Fibroblast of lung (primary cell): ENCODE measurements at regions not wholly inside any gene's neighbourhood (a gene's known extent, or its start where the extent isn't known, plus 50 kb on each side); places are given as distances from the start of the nearest gene placed in this dataset.

Experiments
- CTCF ChIP-seq, 2 donors: IDR thresholded peaks in 1 of 2; conservative IDR thresholded peaks in 1 of 2; 1 replicate in 1 of 2; 2 replicates in 1 of 2; pipeline ENCODE4 v1.5.1; 2011 to 2012; ENCODE audit warnings: low read length in 2 of 2, control low read depth in 1 of 2, inconsistent platforms in 1 of 2, low read depth in 1 of 2, mild to moderate bottlenecking in 1 of 2
- EZH2 ChIP-seq: IDR thresholded peaks from 2 replicates; pipeline ENCODE4 v1.5.1; 2012; ENCODE audit warnings: low read length, control low read depth, mild to moderate bottlenecking; ENCODE audit errors: missing control alignments

GRCh38 chr7:149595078-149595477 lies 97.5 kb upstream of the ZNF746 start:
- TF ChIP-seq EZH2 (no peak), CTCF (conservative IDR thresholded peaks at IDR 0.05 in 1 of 2, IDR thresholded peaks at IDR 0.05 in 1 of 2; ENCODE audit: low read depth in 1 of 2, low read length in 2 of 2) (no peak)
